ENCODE measurements at regions not wholly inside any gene's neighbourhood (a gene's known extent, or its start where the extent isn't known, plus 50 kb on each side); places are given as distances from the start of the nearest gene placed in this dataset.
"Not testable (repeated sequence)": the region's sequence is repeated elsewhere in the genome, so short reads cannot be mapped to it uniquely, and the experiment has no call there.

- TF ChIP-seq, protein P1, sequence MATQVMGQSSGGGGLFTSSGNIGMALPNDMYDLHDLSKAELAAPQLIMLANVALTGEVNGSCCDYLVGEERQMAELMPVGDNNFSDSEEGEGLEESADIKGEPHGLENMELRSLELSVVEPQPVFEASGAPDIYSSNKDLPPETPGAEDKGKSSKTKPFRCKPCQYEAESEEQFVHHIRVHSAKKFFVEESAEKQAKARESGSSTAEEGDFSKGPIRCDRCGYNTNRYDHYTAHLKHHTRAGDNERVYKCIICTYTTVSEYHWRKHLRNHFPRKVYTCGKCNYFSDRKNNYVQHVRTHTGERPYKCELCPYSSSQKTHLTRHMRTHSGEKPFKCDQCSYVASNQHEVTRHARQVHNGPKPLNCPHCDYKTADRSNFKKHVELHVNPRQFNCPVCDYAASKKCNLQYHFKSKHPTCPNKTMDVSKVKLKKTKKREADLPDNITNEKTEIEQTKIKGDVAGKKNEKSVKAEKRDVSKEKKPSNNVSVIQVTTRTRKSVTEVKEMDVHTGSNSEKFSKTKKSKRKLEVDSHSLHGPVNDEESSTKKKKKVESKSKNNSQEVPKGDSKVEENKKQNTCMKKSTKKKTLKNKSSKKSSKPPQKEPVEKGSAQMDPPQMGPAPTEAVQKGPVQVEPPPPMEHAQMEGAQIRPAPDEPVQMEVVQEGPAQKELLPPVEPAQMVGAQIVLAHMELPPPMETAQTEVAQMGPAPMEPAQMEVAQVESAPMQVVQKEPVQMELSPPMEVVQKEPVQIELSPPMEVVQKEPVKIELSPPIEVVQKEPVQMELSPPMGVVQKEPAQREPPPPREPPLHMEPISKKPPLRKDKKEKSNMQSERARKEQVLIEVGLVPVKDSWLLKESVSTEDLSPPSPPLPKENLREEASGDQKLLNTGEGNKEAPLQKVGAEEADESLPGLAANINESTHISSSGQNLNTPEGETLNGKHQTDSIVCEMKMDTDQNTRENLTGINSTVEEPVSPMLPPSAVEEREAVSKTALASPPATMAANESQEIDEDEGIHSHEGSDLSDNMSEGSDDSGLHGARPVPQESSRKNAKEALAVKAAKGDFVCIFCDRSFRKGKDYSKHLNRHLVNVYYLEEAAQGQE (IDR thresholded peaks at IDR 0.05) = not testable (repeated sequence)
- not testable (repeated sequence) for TF ChIP-seq CTCF, RFX5, MAX, EP300, HDAC2 (IDR thresholded peaks at IDR 0.05)
- TF ChIP-seq, protein P2, sequence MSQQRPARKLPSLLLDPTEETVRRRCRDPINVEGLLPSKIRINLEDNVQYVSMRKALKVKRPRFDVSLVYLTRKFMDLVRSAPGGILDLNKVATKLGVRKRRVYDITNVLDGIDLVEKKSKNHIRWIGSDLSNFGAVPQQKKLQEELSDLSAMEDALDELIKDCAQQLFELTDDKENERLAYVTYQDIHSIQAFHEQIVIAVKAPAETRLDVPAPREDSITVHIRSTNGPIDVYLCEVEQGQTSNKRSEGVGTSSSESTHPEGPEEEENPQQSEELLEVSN (IDR thresholded peaks at IDR 0.05; ENCODE audit: borderline replicate concordance, low read depth) = not testable (repeated sequence)
These were observed 93.7 kb downstream of the RBMX2 start for GRCh38 chrX:130495502-130495901.
